GM12878 (cell line): ENCODE measurements at regions not wholly inside any gene's neighbourhood (a gene's known extent, or its start where the extent isn't known, plus 50 kb on each side); places are given as distances from the start of the nearest gene placed in this dataset.
"Not testable (repeated sequence)": the region's sequence is repeated elsewhere in the genome, so short reads cannot be mapped to it uniquely, and the experiment has no call there.

Experiments
- ATAC-seq: fragments of 200-7000 bp; cut with Tn5 transposase; 3 replicates; pipeline ENCODE4 v1.9.1; 2020; ENCODE audit warnings: mild to moderate bottlenecking, moderate library complexity
- BruUV-seq: library from RNA; stranded (reverse); fragments of 400-500 nt; replicated peaks from 2 replicates; lab custom pipeline; 2021; lab: Mats Ljungman, UMichigan
- CTCF ChIA-PET: fragments of 300-600 bp; sonication (Branson Sonifier 250); formaldehyde crosslinking; extraction: SDS; loops from one replicate; lab custom pipeline; 2021; ENCODE audit warnings: inconsistent platforms; lab: Yijun Ruan, JAX
- POLR2A ChIA-PET: fragments of 350-600 bp; formaldehyde crosslinking; extraction: SDS; loops from one replicate; lab custom pipeline; 2021; ENCODE audit warnings: inconsistent platforms; lab: Charles Lee
- RAD21 ChIA-PET: fragments of 300-600 bp; sonication (Branson Sonifier 250); formaldehyde crosslinking; loops from one replicate; lab custom pipeline; 2023; ENCODE audit warnings: antibody characterized with exemption; ENCODE audit not compliant: unreplicated experiment; lab: Charles Lee
- SMC1A ChIA-PET: fragments of 300-600 bp; sonication (Branson Sonifier 250); formaldehyde crosslinking; loops from one replicate; lab custom pipeline; 2023; ENCODE audit not compliant: unreplicated experiment, uncharacterized antibody; lab: Charles Lee
- DNase-seq: peaks from one replicate; pipeline ENCODE4 v3.0.0-alpha.2; 2011; ENCODE audit warnings: low read depth, low spot score
- FAIRE-seq: peaks from 3 replicates; lab custom pipeline; 2011; peaks lifted over from hg19 to GRCh38; lab: Jason Lieb, UNC
- H2AFZ ChIP-seq: 2 replicates; pipeline ENCODE4 v1.6.0; 2011; ENCODE audit warnings: low read depth, low read length, control low read depth; ENCODE audit not compliant: control insufficient read depth
- H3K27ac ChIP-seq: 2 replicates; pipeline ENCODE4 v1.5.1; 2011; ENCODE audit warnings: control low read depth; ENCODE audit not compliant: control insufficient read depth, insufficient read depth
- H3K27me3 ChIP-seq, 2 experiments: replicated peaks in 1 of 2; 2 replicates each; pipeline versions ENCODE4 v1.6.0 to v1.6.1; 2011; ENCODE audit warnings: low read length in 1 of 2; ENCODE audit not compliant: control insufficient read depth in 2 of 2, insufficient read depth in 2 of 2
- H3K36me3 ChIP-seq, 2 experiments: 2 replicates each; pipeline ENCODE4 v1.5.1; 2011; ENCODE audit warnings: low read length in 1 of 2; ENCODE audit not compliant: control insufficient read depth in 2 of 2, insufficient read depth in 2 of 2
- H3K4me1 ChIP-seq: 2 replicates; pipeline ENCODE4 v1.6.1; 2011; ENCODE audit warnings: mild to moderate bottlenecking, low read length, moderate library complexity, mixed read lengths; ENCODE audit not compliant: control insufficient read depth, insufficient read depth
- H3K4me2 ChIP-seq: 2 replicates; pipeline ENCODE4 v1.6.0; 2011; ENCODE audit warnings: control low read depth; ENCODE audit not compliant: control insufficient read depth, insufficient read depth
- H3K4me3 ChIP-seq: fragments of 200-600 bp; sonication (generic); 2 replicates; pipeline ENCODE4 v1.5.1; 2016
- H3K79me2 ChIP-seq: 2 replicates; pipeline ENCODE4 v1.6.0; 2011; ENCODE audit warnings: low read length; ENCODE audit not compliant: control insufficient read depth, insufficient read depth
- H3K9ac ChIP-seq: 2 replicates; pipeline ENCODE4 v1.8.0; 2011; ENCODE audit warnings: low read length, control low read depth, mixed read lengths; ENCODE audit not compliant: control insufficient read depth, insufficient read depth
- H3K9me3 ChIP-seq: replicated peaks from 3 replicates; pipeline ENCODE4 v1.5.1; 2011; ENCODE audit warnings: mild to moderate bottlenecking, low read length; ENCODE audit not compliant: control insufficient read depth, insufficient read depth
- H4K20me1 ChIP-seq: 2 replicates; pipeline ENCODE4 v1.6.0; 2011; ENCODE audit not compliant: control insufficient read depth, insufficient read depth
- CEBPB ChIP-seq, 2 experiments: fragments of 150-350 bp in 1 of 2; IDR thresholded peaks; 2 replicates each; pipeline ENCODE4 v1.6.1; 2012 to 2014; ENCODE audit warnings: low read depth in 2 of 2, low read length in 2 of 2, borderline replicate concordance in 1 of 2, inconsistent platforms in 1 of 2
- DPF2 ChIP-seq: fragments of 450-650 bp; IDR thresholded peaks from 2 replicates; pipeline ENCODE4 v1.6.1; 2017; ENCODE audit warnings: mild to moderate bottlenecking
- EP300 ChIP-seq, 2 experiments: fragments of 150-350 bp in 1 of 2; IDR thresholded peaks; 2 replicates each; pipeline ENCODE4 v1.6.1; 2011 to 2012; ENCODE audit warnings: low read depth in 2 of 2, low read length in 2 of 2, borderline replicate concordance in 1 of 2, improper control_type of control experiment in 1 of 2, inconsistent platforms in 1 of 2; ENCODE audit not compliant: control insufficient read depth in 1 of 2
- FOS ChIP-seq: IDR thresholded peaks from 3 replicates; pipeline ENCODE4 v1.6.1; 2011; ENCODE audit warnings: borderline replicate concordance; ENCODE audit not compliant: insufficient read length; ENCODE audit errors: extremely low read depth
- NBN ChIP-seq: fragments of 450-650 bp; IDR thresholded peaks from 2 replicates; pipeline ENCODE4 v1.6.1; 2016
- NFXL1 ChIP-seq: fragments of 450-650 bp; IDR thresholded peaks from 2 replicates; pipeline ENCODE4 v1.6.1; 2017; ENCODE audit warnings: antibody characterized with exemption, mild to moderate bottlenecking, borderline replicate concordance
- NFYA ChIP-seq: IDR thresholded peaks from 2 replicates; pipeline ENCODE4 v1.6.1; 2011; ENCODE audit warnings: low read depth, mild to moderate bottlenecking, low read length, improper control_type of control experiment, borderline replicate concordance
- PAX5 ChIP-seq: IDR thresholded peaks from 2 replicates; pipeline ENCODE4 v1.6.1; 2011; ENCODE audit warnings: low read depth, low read length, borderline replicate concordance
- POLR2A ChIP-seq: IDR thresholded peaks from 2 replicates; pipeline ENCODE4 v1.6.1; 2011; ENCODE audit warnings: low read depth, mild to moderate bottlenecking, low read length
- RB1 ChIP-seq: fragments of 450-650 bp; formaldehyde crosslinking; IDR thresholded peaks from 2 replicates; pipeline ENCODE4 v1.6.1; 2017; ENCODE audit warnings: mild to moderate bottlenecking, borderline replicate concordance
- RFX5 ChIP-seq: IDR thresholded peaks from 2 replicates; pipeline ENCODE4 v1.6.1; 2011; ENCODE audit warnings: low read depth, low read length, improper control_type of control experiment
- SMAD1 ChIP-seq: fragments of 450-650 bp; IDR thresholded peaks from 2 replicates; pipeline ENCODE4 v1.6.1; 2018; ENCODE audit warnings: mild to moderate bottlenecking, low read depth; ENCODE audit not compliant: partially characterized antibody
- SREBF2 ChIP-seq: IDR thresholded peaks from 2 replicates; pipeline ENCODE4 v1.6.1; 2012; ENCODE audit warnings: mild to moderate bottlenecking, low read length
- ZNF274 ChIP-seq: IDR thresholded peaks from one replicate; pipeline ENCODE4 v1.8.0; 2011; ENCODE audit not compliant: insufficient read length, insufficient read depth
- ZNF384 ChIP-seq: IDR thresholded peaks from 2 replicates; pipeline ENCODE4 v1.6.1; 2012; ENCODE audit warnings: low read depth, mild to moderate bottlenecking, low read length, improper control_type of control experiment, borderline replicate concordance
- WGBS: methylation state at CpG from one replicate; pipeline ENCODE4 v1.1.6; 2016; ENCODE audit warnings: low lambda C conversion rate; ENCODE audit not compliant: insufficient replicate concordance, insufficient coverage; ENCODE audit errors: missing lambda C conversion rate; 5-methylcytosine and 5-hydroxymethylcytosine counted together
- in situ Hi-C: fragments of 300-500 bp; cut with MboI; formaldehyde crosslinking; loops from 9 replicates; pipeline ENCODE4 v1.14.3; 2018; ENCODE audit warnings: mixed read lengths
- intact Hi-C: fragments of 100-400 bp; cut with micrococcal nuclease; formaldehyde crosslinking; loops from one replicate; pipeline ENCODE4 v1.14.2; 2022; ENCODE audit not compliant: unreplicated experiment

DNA sequence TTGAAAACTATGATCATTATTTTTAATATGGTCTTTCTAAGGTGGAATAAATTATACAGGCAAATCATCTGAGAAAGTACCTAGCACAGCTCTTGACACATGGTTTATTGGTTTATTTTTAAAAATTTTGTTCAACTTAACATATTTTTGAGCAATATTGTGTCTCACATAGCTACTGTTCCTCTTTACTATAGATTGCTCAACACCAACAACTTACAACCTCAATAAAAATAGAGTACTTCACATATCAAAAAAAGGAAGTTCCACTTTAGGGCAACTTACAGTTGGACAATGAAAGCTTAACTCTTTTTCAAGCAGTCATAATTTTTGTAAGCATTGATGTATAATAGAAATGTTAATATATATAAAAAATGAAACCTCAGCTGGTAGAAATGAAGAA is 440.9 kb upstream of the UBE2E3 start (continued):
- TF ChIP-seq NFXL1 (no peak), SREBF2 (no peak), PAX5 (no peak)

DNA sequence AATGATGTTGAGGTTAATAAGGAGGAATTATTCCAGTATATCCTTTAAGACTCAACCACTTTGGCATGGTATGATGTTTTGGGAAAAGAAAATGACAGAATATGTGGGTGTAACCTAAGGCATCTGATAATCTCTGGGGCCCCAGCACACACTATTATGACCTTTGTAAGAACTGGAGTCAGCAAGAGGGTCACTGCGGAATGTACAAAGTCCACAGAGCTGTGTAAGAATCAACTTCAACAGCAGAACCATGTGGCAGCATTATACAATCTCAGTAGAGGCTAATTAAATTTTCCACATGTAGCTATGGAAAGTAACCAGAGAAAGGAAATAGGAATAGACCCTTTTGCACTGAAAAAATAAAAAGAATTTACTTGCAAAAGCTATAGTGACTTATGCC is 445.1 kb upstream of the UBE2E3 start:
- H3K4me2 ChIP-seq = no peak overlapping the region
- TF ChIP-seq PAX5 (no peak), POLR2A (no peak), SMAD1 (no peak), RB1 (no peak), ZNF274 (no peak), DPF2 (no peak), NBN (no peak), EP300 (IDR thresholded peaks at IDR 0.05; ENCODE audit: borderline replicate concordance in 1 of 2, control insufficient read depth in 1 of 2, low read depth in 2 of 2, low read length in 2 of 2) (no peak), FOS (no peak), CEBPB (IDR thresholded peaks at IDR 0.05; ENCODE audit: borderline replicate concordance in 1 of 2, low read depth in 2 of 2, low read length in 2 of 2) (no peak), ZNF384 (no peak), NFYA (no peak), RFX5 (no peak)
- ChIA-PET CTCF (no interaction called here), RAD21 (no interaction called here), SMC1A (no interaction called here), POLR2A (no interaction called here)
- FAIRE-seq (no peak), ATAC-seq (no peak), DNase-seq (no peak)
- no peaks in the 10 kb centered on the region for H3K36me3 ChIP-seq
- in situ Hi-C loops (no loop called here), intact Hi-C loops (no loop called here)
- no peaks in the 10 kb centered on the region for H3K27me3 ChIP-seq
- no peaks in the 10 kb centered on the region for H3K79me2 ChIP-seq
- no peaks in the 10 kb centered on the region for H3K4me1 ChIP-seq
- no peaks in the 10 kb centered on the region for H4K20me1 ChIP-seq
- H2AFZ ChIP-seq = no peak overlapping the region
- H3K4me3 ChIP-seq = no peak overlapping the region
- no peak overlapping the region for H3K27ac ChIP-seq
- 65% methylated on average over 1 of the region's 1 CpG for WGBS
- no peak overlapping the region for H3K9ac ChIP-seq
- BruUV-seq = no TSS peak
- no peaks in the 10 kb centered on the region for H3K9me3 ChIP-seq

DNA sequence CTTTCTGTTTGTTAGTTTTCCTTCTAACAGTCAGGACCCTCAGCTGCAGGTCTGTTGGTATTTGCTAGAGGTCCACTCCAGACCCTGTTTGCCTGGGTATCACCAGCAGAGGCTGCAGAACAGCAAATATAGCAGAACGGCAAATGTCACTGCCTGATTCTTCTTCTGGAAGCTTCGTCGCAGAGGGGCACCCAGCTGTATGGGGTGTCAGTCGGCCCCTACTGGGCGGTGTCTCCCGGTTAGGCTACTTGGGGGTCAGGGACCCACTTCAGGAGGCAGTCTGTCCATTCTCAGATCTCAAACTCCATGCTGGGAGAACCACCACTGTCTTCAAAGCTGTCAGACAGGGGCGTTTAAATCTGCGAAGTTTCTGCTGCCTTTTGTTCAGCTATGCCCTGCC is 448.6 kb upstream of the UBE2E3 start:
- H3K4me3 ChIP-seq, H3K79me2 ChIP-seq, POLR2A ChIA-PET, RAD21 ChIA-PET, H3K27ac ChIP-seq, H3K27me3 ChIP-seq, DNase-seq, CTCF ChIA-PET, ATAC-seq, H4K20me1 ChIP-seq, H3K9me3 ChIP-seq, FAIRE-seq, intact Hi-C loops, H3K36me3 ChIP-seq, BruUV-seq, H3K4me2 ChIP-seq, H2AFZ ChIP-seq, H3K4me1 ChIP-seq, in situ Hi-C loops, H3K9ac ChIP-seq: not testable (repeated sequence)
- SMC1A ChIA-PET = interaction anchor here (1.0 kb wide), 1 partner anchor 12 kb away, joined by 4 read pairs; no protein-coding TSS in a partner anchor
- WGBS = 62% methylated on average over 8 of the region's 8 CpGs
